Sigmoid colon (tissue), 3 donors: ENCODE measurements at regions not wholly inside any gene's neighbourhood (a gene's known extent, or its start where the extent isn't known, plus 50 kb on each side); places are given as distances from the start of the nearest gene placed in this dataset.

Experiments used
- CTCF ChIP-seq, 4 experiments: fragments of 450-650 bp in 3 of 4; fragments of 200-600 bp in 1 of 4; IDR thresholded peaks; one replicate each; pipeline ENCODE4 v1.5.1; 2016 to 2019; ENCODE audit warnings: antibody characterized with exemption in 4 of 4, mild to moderate bottlenecking in 3 of 4, moderate library complexity in 2 of 4
- POLR2A ChIP-seq, 2 donors: fragments of 450-650 bp; IDR thresholded peaks; one replicate each; pipeline ENCODE4 v1.6.1; 2016; ENCODE audit warnings: antibody characterized with exemption in 2 of 2, mild to moderate bottlenecking in 2 of 2, moderate library complexity in 2 of 2

GRCh38 chr2:196421880-196422279 is 217.6 kb upstream of the CCDC150 start:
- TF ChIP-seq POLR2A (IDR thresholded peaks at IDR 0.05) (no peak), CTCF (IDR thresholded peaks at IDR 0.05) (no peak)
